PC-3 (cell line): ENCODE measurements at regions not wholly inside any gene's neighbourhood (a gene's known extent, or its start where the extent isn't known, plus 50 kb on each side); places are given as distances from the start of the nearest gene placed in this dataset.

Experiments
- CTCF ChIP-seq: fragments of 300-600 bp; sonication (generic); conservative IDR thresholded peaks from 2 replicates; pipeline ENCODE4 v1.5.1; 2017; ENCODE audit warnings: antibody characterized with exemption, low read depth, mild to moderate bottlenecking, low read length
- EZH2 ChIP-seq: fragments of 300-600 bp; sonication (generic); IDR thresholded peaks from one replicate; pipeline ENCODE4 v1.6.1; 2017; ENCODE audit warnings: antibody characterized with exemption, mild to moderate bottlenecking, low read length; ENCODE audit not compliant: unreplicated experiment
- EZH2phosphoT487 ChIP-seq: fragments of 300-600 bp; sonication (generic); IDR thresholded peaks from 2 replicates; pipeline ENCODE4 v1.6.1; 2018; ENCODE audit warnings: mild to moderate bottlenecking, antibody characterized with exemption, low read length, borderline replicate concordance

- no peak for TF ChIP-seq EZH2
- no peak for TF ChIP-seq CTCF
- no peak for TF ChIP-seq EZH2phosphoT487
Observed at GRCh38 chr4:129908117-129908516, 812.2 kb downstream of the C4orf33 start.
